CD4-positive, alpha-beta T cell treated with Interleukin-10 for 1 hour (primary cell): ENCODE measurements at regions not wholly inside any gene's neighbourhood (a gene's known extent, or its start where the extent isn't known, plus 50 kb on each side); places are given as distances from the start of the nearest gene placed in this dataset.

ENCODE experiments used
- DNase-seq: peaks from one replicate; pipeline ENCODE4 v3.0.0-alpha.2; 2020

DNA sequence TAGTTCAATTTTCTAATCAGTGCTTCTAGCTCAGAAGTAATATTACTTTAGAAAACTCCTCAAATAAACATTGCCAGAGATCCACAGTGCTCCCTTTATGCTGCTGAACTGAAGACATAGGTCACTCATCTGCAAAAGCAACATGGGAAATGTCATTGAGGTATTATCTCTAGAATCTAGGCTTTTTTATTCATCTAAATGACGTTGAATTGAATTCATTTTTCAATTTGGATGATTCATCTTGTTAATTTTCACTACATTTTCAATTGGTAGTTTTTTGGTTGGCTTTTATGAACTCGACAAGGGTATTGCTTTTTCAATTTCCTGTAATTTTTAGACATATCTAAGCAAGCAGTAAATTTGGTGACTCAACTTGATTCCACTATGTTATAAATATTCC is 275.4 kb downstream of the NFKBIZ start:
- no peak for DNase-seq

DNA sequence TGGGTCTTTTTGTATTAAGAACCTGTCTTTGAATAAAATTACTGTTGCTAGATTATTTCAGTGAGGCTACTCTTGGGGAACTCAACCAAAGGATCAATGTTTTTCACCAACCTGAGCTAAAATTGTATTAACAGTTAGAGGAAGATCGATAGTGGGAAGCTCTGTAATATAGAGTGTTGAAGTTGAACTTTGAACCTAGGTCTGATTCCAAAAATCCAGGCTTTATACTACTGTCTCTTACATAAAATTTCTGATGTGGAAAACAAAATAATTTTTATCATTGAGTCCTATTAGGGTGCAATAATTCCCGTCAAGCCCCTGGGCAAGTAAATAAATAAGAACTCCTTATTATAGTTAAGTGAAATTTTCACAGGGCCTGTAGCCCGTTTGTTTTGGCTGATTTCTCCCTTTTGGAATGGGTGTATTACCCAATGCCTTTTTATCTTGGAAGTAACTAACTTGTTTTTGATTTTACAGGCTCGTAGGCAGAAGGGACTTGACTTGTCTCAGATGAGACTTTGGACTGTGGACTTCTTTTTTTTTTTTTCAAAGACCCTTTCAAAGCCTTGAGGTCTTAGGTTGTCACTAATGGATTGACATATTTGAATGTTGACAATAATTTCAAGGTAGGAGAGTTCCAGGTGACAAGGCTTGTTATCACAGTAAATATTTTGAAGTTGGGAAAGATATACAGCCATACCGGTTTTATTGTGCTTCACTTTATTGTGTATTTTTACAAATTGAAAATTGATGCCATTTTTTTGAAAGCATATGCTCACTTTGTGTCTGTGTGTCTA is 276.1 kb downstream of the NFKBIZ start:
- DNase-seq: no peak

DNA sequence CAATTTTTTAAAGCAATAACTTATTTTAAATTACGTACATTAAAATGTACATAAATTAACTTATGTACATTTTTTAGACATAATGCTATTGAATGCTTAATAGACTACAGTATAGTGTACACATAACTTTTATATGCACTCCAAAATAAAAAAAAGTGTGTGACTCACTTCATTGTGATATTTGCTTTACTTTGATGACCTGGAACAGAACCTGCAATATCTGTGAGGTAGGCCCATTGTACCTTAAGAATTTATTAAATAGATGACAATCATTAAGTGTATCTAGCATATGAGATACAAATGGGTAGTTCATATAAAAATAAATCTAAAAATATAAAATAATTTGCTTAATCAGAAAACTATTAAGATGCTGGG is 276.7 kb downstream of the NFKBIZ start:
- DNase-seq: no peak

DNA sequence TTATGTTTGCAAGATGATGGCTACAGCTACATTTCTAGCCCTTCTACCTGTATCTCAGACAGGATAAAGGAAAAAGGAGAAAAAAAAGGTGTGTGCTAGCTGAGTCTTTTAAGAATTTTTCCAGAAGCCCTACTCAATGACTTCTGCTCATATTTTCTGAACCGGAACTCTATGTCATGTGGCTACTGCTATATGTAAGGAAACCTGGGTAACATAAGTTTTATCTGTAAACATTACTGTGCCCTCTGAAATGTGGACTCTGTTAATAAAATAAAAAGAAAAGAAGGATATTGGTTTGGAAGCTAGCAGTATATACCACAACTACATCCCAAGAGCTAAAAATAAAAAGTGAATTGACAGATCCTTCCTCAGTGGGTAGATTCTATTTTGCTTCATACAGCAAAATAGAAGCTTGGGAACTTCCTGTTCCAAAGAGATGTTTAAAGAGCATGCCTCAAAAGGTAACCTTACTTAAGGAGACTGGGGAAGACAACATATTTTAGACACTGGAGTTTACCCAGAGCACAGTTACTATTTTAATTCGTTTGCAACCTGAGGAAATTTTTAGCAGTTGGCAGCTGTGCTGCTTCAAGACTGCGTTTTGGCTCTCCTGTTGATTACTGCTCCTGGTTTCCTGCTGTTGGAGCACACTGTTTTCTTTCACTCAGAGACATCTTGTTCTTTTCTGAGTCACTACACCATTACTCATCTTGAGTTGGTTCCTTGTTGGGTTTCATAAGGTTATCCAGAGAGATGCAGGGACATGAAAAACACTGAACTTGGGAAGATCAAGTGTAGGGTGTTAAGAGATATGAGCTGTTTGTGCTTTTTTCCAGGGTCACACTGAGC is 280.7 kb downstream of the NFKBIZ start:
- DNase-seq: no peak

DNA sequence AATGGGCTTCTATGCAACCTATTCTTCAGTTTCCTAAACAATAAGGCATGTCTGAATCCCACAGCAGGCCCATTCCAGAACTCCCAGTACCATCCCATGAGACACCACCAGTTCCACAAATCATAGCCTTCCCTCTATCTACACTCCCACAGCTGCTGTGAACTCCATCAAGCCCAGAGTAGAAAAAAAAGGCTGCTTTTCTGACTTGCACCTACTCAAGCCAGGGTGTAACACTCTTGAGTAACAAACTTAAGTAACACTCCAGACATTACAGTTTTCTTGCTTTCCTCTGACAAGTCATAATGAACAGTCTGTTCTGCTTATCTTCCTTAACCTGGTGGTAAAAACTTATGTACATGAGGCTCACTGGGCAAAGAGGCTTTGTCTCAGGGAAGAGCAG is 283.1 kb downstream of the NFKBIZ start:
- DNase-seq: no peak

DNA sequence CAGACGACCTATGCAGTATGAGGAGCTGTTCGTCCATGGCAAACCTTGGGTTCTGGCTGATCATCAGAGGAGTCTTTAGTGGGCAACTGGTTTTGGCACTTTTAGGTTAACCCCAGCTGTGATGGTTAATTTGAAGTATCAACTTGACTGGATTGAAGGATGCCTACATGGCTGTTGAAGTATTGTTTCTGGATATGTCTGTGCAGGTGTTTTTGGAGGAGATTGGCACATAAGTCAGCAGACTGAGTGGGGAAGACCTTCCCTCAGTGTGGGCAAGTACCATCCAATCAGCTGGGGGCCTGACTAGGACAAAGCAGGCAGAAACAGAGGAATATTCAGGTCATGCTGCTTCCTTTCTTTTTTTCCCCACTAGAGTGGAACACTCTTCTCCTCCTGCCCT is 284.1 kb downstream of the NFKBIZ start:
- DNase-seq: no peak

DNA sequence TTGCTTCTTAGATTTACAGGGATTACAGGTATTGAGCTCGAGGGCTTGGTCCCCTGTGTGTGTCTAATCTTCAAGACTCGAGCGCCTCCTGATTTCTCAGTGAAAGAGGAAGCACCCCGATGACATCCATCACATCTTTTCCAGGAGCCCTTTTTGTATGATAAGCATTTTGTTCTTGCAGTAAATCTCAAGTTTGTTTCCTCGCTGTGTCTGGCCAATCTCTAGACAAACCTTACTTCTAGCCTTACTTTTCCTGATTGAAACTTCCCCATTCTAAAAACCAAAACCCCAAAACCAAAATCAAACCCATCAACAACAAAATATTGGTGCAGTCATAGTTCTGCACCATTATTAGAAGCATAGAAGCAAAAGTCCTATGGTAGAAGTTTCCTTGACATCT is 286.0 kb downstream of the NFKBIZ start:
- DNase-seq: no peak

DNA sequence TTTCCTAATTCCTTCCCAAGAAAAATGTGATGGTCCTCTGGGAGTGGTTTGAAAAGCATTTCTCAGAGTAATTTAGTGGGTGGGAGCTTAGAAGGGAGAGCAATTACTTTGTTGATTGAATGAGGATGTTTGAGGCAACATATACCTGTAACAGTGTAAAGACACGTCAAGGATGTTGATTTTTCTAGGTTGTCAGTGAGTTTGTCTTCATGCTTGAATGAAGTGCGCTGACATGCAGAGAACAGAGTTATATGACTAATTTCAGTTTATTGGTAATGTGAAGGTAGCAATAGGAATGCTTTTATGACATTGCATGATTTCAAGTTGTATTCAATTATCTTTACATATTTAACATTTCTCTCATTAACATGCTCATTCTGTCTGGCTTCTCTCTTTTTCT is 286.9 kb downstream of the NFKBIZ start:
- DNase-seq: no peak

DNA sequence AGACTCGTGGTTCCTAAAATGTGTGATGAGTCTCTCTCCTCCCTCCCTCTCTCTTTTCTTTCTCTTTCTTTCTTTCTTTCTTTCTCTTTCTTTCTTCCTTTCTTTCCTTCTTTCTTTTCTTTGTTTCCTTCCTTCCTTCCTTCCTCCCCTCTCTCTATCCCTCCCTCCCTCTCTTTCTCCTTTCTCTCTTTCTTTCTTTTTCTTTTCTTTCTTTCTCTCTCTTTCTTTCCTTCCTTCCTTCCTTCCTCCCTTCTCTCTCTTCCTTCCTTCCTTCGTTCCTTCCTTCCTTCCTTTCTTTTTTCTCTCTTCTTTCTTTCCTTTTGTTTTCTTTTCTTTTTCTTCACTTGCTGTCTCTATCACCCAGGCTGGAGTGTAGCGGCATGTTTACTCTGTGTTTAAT is 290.8 kb downstream of the NFKBIZ start:
- no peak for DNase-seq

DNA sequence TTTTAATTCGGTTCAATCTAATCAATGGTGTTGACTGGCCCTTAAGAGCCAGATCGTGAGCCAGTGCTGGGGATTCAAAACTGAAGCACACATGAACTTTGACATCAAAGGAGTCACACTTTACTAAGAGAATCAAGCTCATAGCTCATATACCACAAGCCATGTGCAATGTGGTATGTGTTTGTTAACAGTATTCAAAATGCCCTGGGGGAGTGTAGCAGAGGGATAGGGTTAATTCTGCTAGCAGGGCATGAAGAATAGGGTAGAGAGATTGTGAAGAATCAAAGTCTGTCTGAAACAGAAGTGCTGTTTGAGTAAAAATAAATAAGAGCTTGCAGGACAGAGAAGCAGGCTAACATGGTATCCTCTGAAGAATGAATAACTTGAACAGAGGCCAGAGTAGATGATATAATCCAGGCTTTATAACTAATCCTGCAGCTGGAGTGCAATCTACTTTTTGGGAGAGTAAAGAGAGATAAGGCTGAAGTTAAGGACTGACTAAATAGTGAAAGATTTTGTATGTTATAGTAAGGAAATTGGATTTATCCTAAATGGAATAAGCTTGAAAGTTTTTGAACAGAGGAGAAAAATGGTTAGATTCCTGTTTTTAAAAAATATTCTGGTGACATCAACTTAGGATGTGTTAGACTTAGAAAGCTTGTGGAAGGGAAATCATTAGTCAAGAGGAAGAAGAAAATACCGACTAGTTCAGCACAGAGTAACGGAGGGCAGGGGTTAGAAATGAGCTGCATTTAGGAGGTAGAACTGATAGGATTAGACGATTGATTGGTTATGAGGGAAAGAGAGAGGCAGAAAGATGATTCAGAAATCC is 292.0 kb downstream of the NFKBIZ start:
- no peak for DNase-seq

DNA sequence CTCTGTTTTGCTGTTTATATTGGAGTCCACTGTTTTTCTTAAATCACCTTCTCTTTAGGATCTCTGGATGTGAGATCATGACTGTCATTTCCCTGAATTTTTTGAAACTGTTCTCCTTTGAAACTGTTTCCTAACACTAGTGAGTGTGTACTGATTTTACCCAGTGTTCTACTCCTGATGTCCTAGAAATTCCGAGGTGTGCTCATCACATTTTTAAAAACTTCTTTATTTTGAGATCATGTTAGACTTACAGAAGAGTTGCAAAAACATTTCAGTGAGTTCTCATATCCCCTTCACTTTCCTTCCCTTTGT is 292.6 kb downstream of the NFKBIZ start:
- no peak for DNase-seq

DNA sequence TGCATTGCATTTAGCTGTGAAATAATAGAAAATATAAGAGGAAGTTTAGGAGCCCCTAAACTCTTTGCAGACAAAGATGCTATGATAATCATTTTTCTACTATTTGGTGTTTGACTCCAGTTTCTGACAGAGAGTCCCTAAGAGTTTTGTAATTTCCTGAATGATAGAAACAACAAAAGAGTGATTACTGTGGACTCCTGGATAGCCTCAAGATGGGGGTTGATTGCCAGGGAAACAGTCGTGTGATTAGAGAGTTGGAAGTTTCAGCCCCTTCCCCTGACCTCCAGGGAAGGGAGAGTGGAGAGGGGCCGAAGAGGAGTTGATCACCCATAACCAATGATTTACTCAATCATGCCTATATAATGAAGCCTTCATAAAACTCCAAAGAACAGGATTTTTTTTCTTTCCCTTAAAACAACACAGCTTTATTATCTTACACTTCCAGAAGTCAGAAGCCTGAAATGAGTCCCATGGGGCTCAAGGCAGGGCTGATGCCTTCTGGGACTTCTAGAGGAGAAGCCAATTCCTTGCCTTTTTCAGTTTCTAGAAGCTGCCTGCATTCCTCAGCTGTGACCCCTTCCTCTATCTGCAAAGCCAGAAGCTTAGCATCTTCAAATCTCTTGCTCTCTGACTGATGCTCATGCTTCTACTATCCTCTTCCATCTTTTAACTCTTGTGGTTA is 292.3 kb upstream of the ZPLD1 start:
- DNase-seq: no peak

DNA sequence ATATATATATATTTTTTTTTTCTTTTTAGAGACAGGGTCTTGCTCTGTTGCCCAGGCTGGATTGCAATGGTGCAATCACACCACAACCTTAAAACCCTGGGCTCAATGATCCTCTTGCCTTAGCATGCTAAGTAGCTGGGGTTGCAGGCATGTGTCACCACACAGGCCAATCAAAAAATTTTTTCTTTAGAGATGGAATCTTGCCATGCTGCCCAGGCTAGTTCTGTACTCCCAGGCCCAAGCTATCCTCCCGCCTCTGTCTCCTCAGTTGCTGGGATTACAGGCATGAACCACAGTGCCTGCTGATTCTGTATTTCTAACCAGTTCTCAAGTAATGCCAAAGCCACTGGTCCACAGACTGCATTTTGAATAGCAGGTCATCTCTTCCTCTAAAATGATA is 291.3 kb upstream of the ZPLD1 start:
- DNase-seq: no peak

DNA sequence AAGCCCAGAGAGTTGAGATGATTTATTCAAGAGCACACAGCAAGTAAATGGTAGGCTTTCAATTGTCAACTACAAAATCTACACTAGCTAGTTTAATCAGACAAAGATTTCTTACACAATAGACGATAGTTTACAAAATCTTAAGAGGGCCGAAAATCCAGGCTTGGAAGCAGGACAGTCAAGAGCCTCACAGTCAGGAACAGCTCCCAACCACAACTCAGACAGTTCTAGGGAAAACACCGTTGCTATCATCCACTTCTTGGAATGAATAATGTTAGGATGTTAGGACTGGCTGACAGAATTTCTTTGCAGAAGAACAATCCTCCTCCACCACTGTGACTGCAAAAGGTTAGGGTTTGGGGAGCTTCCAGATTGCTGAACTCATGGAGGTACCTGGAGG is 290.8 kb upstream of the ZPLD1 start:
- DNase-seq: no peak

DNA sequence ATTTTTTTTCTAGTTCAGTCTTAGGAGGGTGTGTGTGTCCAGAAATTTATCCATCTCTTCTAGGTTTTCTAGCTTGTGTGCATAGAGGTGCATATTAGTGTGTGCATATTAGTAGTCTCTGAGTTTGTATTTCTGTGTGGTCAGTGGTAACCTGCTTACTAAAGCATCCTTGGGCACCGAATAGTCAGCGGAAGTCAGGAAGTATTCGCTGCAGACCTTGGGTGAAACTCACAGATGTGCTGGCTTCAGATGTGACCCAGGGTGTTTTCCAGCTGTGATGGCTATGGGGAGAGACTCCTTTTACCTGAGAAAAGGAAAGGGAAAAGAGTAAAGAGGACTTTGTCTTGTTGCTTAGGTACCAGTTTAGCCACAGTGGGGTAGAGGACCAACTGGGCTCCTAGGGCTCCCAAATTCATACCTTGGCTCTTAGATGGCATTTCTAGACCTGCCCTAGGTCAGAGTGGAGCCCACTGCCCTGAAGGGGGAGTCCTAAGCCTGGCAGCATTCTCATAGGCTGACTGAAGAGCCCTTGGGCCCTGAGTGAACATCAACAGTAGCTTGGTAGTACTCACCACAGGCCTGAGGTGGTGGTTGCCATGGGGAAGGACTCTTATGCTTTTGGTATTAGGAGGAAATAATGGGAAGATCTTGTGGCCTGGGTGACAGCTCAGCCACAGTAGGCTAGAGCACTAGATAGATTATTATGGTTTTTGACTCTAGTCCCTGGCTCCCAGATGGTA is 286.0 kb upstream of the ZPLD1 start:
- DNase-seq: no peak

DNA sequence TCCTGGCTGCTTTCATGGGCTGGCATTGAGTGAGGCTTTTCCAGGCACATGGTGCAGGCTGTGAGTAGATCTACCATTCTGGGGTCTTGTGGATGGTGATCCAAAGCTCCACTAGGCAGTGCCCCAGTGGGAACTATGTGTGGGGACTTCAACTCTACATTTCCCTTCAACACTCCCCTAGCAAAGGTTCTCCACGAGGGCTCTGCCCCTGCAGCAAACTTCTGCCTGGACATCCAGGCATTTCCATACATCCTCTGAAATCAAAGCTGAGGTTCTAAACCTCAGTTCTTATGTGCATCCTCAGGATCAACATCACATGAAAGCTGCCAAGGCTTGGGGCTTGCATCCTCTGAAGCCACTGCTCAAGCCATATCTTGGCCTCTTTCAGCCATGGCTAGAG is 282.9 kb upstream of the ZPLD1 start:
- no peak for DNase-seq

DNA sequence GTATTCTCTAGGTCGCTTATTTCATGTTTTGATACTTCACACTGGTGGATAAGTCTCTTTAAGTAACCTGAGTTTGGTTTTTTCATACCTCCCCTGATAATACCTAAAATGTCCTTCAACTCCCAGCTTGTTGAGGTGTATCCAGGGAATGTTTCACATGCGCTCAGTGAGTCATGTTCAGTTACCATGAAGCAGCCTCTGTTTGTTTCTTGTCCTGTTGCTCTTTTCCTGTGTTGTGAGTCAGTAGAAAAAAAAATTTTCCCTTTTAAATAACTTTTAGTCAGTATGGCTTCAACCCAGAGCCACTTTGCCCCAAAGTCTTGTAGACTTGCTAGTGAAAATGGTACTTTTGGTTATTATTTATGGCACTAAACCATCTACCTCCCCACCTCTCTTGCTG is 278.4 kb upstream of the ZPLD1 start:
- no peak for DNase-seq

DNA sequence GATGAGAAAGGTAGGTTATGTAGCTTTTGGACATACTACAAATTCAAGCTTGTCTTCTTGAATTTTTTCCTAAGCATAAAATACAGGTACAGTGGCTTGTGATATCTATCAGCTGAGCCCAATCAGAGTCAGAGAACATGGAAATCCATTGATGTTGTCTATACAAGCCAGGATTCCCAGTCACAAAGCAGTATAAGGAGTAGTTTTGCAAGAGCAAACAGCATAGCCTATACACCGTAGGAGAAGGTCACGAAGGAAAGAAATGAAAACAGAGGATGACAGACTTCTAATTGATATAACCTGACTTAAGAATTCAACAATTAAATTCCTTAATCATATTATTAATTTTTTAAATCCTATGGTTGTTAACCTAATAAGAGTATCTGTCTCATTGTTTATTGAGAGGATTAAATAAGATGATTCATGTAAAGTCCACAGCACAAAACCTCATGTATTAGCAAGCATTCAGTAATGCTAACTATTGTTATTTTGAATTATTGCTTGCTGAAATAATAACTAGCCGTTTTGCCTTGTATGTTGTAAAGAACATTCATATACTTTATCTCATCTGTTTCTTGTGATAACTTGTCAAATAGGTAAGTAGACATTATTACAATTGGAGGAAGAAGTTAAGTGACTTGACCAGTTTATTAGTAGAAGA is 276.6 kb upstream of the ZPLD1 start:
- DNase-seq: no peak

DNA sequence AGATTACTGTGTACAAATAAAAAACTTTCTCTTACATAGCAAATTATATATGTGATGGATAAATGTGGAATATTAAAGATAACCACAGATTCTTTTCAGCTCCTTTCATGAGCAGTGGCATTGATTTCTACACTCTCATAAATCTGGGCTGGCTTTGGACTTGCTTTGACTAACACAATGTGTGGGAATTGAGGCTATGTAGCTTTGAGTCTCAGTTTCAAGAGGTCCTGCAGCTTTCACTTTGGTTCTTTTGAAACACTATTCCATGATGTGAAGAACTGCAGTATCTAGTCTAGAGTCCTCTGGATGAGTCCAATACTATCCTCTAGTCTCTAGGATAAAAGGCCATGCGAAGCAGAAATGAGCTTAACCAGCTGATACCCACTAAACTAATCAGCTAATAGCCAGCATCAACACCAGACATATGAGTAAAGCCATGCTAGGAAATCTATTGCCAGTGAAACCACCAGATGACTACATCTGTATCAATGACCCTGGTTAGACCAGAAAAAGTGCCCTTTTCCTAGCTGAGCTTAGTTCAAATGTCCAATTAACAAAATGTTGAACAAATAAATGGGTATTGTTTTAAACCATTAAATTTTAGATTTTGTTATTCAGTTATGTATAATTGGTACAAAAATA is 274.9 kb upstream of the ZPLD1 start:
- DNase-seq: no peak

DNA sequence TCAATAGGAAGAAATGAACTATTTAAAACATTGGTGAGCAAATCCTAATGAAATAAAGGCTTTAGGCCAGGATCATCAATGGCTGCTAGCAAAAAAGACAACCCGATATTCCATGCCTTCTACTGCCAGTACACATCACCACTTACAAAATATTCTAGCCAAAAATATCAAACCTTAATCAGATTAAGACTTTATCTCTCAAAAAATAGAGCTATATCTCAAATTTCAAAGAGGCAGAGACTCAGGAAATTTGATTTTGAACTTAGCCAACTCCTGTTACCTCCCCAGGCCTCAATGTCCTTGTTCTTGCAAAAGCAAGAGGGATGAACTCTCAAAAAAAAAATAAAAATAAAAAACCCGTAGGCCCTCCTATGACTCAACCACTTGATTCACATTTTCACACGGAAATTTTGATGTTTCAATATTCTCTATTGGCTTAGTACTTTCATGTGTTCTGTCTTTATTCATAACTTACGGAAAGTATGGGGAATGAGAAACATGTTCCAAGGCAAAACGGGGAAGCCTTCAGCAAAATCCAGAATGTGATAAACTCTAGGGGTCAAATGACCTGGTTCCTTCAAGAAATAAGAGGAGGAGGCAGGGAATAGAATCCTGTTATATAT is 273.3 kb upstream of the ZPLD1 start:
- DNase-seq: no peak

DNA sequence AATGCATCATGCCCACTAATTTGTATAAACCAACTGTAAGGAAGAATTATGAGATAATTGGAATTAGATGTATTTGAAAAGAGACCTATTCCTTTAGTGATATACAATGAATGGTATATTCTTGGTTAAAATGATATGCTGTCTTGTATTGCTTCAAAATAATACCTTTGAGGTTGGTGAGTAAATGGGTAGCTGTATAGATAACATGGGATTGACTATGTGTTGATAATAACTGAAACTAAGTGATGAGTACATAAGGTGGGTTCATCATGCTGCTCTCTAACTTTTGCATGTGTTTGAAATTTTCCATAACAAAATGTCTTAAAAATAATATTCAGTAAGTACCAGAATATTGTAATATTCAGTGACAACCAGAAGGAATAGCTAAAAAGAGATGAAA is 272.6 kb upstream of the ZPLD1 start:
- DNase-seq: no peak
